ENCODE measurements at regions not wholly inside any gene's neighbourhood (a gene's known extent, or its start where the extent isn't known, plus 50 kb on each side); places are given as distances from the start of the nearest gene placed in this dataset.

GRCh38 chr13:78286748-78287147 lies 316.6 kb downstream of the POU4F1 start:
- TF ChIP-seq CTCF (conservative IDR thresholded peaks at IDR 0.05; ENCODE audit: low read length) (no peak), EZH2phosphoT487 (IDR thresholded peaks at IDR 0.05; ENCODE audit: borderline replicate concordance) (no peak)

Measured in Loucy (cell line).